Fibroblast of peridontal ligament (primary cell): ENCODE measurements at regions not wholly inside any gene's neighbourhood (a gene's known extent, or its start where the extent isn't known, plus 50 kb on each side); places are given as distances from the start of the nearest gene placed in this dataset.

Experiments used
- DNase-seq: peaks from one replicate; pipeline ENCODE4 v3.0.0-alpha.2; 2010; ENCODE audit errors: extremely low read depth

DNA sequence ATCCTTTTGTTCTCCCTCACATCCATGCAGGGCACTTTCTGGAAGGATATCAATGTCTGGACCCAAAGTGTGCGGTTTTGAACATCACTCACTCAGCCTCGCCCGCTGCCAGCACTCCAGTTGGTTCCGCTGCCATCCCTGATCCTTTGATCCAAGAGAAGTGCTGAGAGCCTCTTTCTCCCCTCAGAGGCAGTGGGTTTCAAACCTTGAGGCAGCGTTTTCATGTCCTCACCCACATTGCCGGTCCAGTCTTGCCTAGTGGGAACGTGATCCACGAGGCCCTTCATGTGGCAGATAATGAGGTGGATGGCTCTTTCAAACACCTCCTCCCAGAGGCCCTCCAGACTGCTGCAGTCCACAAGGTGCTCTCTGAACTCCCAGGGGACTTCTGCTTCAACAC is 122.2 kb downstream of the ACTL8 start:
- no peak for DNase-seq

DNA sequence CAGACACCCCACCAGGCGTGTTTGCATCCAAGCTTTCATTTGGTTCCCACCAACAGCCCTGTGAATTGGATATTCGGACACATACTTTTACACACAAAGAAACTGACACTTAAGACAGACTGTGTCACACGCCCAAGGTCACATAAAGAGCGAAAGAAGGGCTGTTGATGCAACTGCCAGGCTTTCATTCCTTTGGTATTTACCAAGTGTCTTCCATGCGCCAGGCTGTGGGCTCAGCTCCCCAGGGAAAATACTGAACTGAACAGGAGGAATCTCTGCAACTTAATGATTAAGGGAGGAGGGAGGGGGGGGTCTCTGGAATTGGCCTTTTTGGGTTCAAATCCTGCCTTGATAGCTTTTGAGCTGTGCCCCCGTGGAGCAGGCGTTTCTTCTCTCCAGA is 122.8 kb downstream of the ACTL8 start:
- peak; percentile 40 for DNase-seq

DNA sequence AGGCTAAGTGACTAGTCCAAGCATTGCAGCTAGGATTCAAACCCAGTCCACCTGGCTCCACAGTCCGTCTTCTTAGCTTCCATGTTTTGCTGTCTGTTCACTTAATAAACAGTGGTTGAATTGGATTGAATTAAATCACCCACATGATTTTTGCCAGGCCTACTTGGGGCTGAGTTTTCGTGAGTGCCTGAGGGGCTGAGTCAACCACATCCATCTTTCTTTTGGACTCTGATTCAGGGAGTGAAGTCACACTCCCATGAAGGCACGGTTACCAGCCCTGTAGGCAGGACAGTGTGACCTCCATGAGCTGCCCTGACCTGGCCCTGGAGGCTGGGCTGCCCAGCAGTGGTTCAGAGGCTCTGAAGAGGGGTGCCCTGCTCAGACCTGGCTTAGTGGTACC is 123.7 kb downstream of the ACTL8 start:
- peak; percentile 85 for DNase-seq

DNA sequence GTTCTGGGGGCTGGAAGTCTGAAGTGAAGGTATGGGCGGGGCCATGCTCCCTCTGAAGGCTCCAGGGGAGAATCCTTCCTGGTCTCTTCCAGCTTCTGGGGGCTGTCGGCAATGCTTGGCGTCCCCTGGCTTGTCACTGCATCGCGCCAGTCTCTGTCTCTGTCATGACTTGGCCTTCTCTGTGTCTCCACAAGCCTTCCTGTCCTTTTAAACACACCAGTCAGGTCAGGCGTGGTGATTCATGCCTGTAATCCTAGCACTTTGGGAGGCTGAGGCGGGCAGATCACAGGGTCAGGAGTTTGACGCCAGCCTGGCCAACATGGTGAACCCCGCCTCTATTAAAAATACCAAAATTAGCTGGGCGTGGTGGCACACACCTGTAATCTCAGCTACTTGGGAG is 125.3 kb downstream of the ACTL8 start:
- DNase-seq: no peak

DNA sequence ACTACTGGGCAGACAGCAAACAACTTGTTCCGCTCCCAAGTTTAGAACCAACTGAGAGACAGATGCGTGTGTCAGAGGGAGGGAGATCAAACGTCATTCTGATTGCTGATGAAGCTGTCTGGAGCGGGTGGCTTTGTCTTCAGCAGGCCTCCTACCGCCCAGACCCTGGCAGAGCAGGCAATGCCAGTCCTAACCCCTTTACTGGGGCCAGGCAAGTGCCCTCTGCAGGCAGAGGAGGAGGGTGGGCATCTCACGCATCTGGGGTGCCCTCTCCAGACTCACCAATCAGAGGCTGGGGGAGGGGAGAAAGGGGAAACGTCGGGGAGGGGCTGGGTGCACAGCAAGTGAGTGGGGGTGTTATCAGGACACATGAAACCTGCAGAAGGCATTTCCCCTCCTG is 126.6 kb downstream of the ACTL8 start:
- DNase-seq: no peak

DNA sequence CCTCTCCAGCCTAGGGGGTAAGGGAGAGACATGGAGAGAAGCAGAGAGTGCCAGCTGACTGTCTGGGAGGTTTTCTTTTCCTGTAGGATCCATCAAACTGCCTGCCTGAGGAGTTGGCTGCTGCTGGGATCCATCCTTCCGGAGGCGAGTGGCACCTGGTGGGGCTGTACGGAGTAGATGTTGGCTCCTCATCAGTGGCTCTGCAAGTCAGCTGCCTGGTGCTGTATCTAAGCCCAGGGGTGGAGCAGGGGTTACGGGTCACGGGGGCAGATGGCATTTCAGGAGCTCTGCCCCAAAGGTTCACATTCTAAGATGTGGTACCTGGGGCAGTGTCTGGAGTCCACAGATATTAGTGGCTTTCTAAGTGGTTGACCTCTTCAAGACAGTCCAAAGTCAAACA is 128.0 kb downstream of the ACTL8 start:
- no peak for DNase-seq

DNA sequence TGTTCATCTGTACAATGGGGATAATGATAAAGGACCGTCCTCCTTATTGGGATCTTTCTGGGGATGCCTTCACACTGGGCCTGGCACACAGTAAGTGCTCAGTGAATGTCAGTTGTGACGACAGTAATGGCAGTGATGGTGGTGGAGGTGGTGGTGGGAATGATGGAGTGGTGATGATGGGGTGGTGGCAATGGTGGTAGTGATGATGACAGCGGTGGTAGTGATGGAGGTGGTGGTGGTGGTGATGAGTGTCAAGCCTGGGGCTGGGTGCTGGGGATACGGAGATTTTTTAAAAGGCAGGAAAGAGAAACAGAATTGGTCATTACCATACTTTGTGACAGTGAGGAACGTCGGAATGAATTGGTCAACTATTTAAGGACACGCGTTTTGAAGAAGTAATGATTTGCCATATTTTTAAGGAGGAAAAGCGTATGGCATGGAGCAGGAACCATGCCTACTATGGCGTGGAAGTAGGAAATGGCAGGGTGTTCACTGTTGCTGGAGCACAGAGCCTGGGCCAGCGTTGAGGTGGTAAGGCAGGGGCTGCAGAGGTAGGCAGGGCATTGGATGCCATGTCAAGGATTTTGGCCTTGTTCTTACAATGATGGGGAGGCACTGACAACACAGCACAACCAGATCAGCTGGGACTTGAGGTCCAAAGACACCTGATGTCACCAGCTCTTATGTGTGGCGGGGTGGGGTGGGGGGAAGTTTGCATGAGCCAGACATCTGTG is 128.7 kb downstream of the ACTL8 start:
- DNase-seq: no peak

DNA sequence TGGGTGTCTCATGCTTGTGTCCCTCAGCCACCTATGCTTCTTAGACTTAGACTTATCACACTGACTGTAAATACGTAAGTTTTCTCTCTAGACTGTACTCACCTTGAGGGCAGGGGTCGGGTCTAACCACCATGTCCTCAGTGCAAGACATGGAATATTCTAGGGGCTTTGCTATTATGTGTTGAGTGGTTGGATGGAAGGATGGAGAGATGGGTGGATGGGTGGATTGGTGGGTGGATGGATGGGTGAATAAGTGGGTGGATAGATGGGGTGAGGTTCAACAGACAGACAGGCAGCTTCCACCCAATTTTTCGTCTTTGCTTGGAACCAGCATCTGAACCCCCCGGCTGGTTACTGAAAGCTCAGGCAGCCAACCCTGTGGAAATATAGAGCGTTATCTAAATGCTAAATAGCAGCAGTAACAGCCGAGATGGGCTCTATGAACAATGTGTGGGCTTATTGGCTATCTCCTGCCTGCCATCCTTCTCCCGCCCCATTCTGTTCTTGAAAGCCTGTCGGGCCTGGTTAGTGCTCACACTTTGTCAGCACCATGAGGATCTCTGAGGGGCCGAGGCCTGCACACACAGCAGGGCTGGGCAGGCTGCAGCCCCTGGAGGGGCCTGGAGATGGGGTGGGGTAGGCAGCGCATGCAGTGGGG is 130.7 kb downstream of the ACTL8 start:
- DNase-seq: no peak

DNA sequence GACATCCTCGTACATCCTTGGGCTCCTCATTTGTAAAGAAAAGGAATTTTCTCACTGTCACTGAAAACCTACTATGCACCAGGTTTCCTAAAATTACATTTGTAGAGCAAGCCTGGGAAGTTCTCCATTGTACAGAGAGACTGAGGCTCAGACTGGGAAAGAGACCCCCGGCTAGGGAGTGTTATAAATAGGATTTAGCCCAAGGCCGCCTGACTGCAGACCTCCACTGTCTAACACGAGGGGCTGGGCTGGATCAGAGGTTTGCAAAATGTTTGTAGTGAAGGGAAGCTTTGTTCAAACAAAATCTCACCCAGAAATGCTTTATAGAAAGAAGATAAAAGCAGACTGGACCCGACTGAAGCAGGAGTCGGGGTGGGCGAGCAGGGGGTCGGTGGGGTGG is 131.3 kb downstream of the ACTL8 start:
- no peak for DNase-seq

DNA sequence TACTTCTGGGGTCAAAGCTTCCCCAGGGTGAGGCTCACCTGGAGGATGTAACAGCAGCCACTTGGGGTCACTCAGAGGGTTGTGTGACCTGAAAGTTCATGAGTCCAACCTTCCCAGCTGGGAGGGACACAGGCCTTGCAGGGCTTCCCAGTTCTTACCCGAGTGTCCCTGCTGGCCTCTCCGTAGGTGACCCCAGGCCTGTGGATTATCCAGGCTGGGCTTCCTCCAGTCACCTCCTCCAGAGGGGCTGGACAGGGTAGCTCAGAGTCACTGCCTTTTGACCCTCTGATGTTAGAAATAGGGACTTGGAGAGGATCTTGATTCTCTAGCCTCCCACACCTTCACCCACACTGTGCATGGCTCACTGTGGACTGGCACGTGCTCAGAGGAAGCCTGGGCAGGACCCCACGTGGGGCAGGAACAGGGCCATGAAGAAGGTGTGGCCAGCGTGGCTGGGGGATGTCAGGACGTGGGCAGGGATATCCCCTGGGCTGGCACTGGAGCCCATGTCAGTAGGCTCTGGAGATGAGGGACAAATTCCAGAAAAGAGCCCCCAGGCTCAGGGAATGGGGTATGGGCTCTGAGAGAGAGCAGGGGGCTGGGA is 131.8 kb downstream of the ACTL8 start:
- no peak for DNase-seq

DNA sequence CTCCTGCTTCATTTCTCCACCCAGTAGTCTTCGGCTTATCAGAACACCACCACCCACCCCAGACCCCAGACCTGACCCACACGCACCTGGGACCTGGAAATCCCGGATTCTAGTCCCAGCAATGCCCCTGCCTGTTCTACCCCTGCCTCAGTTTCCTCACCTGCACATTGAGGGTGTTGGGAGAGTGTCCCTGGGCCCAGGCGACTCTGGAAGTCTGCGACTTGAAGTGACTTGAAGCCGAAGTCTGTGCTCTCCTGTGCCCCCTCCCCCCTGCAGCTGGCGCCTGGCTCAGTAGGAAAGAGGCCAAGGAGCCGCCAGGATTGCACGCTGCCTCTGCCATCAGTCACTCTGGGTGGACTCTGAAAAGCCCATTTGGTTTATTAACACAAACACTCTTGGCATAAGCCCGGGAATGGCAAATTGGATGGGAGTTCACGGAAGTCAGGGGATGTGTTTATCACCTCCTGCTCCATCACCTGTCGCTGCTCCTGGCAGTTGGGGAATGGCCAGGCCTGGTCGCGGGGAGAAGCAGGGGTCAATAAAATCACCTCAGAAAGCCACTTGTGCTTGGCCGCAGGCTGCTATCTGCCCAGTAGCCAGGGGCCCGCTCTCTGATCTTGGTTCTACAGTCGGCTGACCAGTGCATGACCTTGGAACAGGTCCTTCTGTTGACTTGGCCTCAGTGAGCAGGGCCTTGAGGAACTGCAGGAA is 132.7 kb downstream of the ACTL8 start:
- no peak for DNase-seq

DNA sequence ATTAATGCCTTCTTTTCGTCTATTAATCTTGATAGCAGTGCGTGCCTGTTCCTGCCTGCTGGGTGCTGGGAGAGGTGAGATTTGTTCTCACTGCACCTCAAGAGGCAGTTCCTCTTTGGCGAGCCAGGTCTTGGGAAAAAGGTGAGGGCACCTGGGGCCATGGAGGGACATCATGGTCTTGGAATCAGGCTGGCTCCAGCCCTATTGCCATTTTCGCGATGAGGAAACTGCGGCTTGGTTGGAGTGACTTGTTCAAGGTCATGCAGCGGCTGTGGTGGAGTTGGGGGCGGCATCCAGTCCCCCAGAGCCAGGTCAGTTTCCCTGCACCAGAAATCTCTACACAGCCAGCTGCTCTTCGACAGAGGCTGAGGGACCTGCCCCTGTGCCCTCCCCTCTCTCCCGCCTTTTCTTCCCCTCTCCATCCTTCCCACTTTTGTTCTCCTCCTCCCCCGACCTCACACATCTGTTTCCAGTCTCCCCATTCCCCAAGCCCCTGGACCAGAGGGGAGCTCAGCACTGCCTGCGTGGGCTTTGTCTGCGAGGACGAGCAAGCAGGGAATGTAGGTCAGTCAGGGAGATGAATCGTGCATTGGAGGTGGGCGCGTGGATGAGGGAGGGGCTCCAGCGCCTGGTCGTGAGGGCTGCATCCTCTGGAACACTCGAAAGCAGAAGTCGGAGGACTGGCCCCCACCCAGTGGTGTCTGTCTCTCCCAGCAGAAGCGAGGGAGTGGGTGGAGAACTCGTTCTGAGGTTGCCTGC is 135.1 kb downstream of the ACTL8 start:
- no peak for DNase-seq

DNA sequence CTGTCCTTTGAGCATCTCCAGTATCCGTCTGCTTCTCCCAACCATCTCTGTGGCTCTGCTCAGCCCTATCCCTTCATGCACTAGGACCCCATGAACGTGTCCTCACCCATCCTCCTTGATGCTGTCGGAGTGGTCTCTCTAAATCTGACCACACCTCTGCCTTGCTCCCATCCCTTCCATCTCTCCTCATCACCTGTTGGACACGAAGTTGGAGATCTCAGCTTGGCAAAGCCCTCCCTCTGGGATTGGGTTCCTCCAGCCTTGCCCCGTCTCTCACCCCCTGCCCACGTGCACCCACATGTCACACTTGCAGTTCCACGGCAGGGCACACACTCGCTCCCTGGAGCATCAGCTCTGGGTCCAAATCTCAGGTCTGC is 135.7 kb downstream of the ACTL8 start:
- no peak for DNase-seq

DNA sequence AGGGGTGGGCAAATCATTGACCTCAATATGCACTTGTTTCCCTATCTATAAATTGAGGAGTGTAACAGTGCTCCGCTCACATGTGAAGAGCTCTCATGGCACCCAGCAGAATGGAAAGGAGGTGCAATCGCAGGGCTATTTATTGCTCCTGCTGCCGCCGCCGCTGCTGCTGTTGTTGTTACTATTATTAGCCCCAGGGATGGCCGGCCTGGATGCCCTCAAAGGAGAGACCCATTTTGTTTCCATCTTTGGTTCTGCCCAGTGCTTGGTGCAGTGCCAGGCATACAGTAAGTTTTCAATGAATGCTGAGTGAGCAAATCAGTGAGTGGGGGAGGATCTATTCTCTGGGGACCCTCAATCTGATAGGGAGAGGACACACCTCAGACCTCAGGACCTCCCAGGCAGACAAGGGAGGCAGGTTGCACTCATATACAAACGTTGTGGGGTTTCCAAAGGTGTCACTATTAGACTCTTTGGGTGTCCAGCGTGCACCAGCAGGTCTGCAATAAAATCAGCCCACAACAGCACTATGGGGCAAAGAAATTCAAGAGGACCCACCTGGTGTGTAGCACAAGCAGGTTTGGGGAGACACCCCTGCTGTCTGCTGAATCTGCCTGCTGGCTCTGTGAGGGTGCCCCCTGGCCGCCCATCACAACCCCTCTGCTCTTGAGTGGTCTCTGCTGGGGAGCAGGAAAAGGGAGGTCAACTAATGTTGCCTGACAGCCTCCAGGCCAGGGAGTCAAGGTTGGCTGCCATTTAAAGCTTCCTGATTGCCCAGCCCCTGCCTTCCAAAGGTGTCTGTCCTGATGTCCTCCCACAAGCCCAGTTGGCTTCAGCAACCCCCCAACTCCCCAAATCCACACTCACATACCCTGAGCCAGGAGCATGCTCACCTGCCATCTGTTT is 136.3 kb downstream of the ACTL8 start:
- DNase-seq: no peak

DNA sequence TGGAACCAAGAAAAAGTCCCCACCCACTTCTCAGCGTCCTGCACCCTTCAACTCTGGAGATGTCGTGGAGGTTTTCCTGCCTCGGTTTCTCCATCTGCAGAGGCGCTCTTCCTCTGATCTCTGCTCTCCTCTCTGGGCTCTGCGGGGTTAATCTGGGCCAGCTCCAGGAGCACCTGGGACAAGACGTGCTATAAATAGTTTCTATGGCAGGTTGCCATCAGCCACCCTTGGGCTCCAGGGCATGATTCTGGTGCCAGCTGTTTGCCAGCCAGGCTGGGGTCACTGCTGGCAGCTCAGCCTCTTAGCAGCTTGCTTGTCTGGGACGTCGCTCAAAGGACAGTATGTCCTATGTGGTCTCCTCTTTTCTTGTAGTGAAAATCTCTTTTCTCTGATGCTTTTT is 137.1 kb downstream of the ACTL8 start:
- DNase-seq: no peak

DNA sequence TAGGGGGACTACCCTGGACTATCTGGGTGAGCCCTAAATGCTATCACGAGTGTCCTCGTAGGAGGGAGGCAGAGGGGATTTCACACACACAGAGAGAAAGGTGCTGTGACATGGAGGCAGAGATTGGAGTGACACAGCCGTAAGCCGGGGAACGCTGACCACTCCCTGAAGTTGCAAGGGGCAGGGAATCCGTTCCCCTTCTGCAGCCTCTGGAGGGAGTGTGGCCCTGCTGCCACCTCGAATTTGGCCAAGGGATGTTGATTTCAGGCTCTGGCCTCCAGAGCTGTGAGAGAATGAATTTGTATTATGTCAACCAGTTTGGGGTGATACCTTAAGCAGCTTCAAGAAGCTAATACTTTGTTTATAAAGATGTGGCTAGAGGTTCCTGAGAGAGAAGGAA is 137.7 kb downstream of the ACTL8 start:
- no peak for DNase-seq

DNA sequence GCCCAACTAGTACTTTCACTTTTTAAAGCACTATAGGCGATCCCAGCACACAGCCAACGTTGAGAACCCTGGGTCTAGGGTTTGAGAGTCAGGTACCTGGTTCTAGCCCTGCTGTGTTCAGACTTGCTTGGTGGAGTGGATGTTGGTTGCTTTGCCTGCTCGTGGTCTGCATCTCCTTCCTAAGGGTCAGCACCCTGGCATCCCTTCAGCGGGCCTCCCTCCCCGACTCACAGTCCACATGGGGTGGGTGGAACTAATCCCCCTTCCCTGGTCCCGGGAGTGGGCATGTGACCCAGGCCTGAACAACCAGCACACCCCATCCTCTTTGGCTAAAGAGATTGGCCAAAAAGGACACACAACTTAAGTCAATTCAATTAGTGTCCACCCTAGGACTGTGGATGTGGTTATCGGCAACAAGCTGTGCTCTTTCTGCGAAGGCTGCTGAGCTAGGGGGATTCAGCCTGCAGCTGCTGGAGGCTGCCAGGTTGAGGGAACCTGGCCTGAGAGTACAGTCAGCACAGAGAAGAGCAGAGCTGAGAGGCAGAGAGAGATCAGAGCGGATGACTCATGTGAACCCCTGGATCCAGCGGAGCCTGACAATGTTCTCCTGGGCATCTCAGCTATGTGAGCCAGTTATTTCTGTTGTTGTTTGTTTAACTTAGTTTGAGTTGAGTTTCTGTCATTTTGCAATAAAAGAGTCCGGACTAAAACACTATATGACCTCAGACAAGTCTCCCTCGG is 138.9 kb downstream of the ACTL8 start:
- DNase-seq: no peak

DNA sequence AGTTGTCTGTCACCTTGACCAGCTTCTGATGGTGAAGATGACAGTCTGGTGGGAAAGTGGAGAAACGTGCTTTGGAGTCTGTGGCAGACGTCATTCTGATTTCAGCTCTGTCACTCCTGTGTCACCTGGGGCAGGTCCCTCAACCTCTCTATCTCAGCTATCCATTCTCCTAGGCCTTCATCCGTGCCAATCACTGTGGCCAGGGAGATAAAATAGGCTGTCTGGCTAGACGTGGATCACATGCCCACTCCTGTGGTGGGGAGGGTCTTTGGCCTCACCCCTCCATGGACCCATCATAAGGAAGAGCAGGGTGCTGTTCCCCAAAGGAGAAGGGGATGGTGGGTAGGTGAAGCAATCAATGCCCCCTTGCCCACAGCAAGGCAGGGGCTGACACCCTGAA is 140.3 kb downstream of the ACTL8 start:
- DNase-seq: no peak

DNA sequence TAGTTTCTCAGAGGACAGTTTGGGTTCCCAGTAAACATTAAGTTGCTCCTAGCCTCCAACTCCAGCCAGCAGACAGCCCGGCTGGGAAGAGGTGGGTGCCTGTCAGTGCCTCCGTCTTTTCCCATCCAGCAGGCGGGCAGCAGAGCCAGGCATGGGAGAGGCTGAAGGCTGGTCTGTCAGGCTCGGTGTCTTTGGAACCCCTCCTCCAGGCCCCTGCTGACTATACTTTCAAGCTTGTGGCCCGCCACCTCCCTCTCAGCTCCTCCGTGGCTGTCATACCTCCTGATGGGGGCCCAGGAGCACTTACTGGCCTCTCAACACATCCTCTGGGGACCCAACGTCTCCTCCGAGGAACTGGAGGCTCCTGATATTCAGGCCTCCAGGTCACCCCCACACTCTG is 140.9 kb downstream of the ACTL8 start:
- no peak for DNase-seq

DNA sequence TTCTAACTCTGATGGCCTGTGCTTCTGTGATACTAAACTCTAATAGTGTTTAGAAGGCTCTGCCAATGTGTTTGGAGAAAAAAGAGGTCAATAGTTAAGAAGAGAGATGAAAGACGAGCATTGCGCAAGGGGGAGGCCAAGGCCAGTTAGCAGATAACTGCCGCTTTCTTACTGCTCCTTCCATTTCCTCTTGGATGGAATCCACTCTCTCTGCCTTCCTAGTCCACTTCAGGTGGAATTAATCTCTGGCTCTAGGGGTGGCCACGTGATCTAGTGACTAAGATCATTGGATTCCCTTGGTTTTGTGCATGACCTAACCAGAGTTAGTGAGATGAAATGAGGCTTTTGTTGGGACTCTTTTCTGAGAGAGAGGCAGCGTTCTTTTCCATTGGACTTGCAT is 148.3 kb downstream of the ACTL8 start:
- DNase-seq: no peak
